GM19328 (cell line): ENCODE measurements at regions not wholly inside any gene's neighbourhood (a gene's known extent, or its start where the extent isn't known, plus 50 kb on each side); places are given as distances from the start of the nearest gene placed in this dataset.
"Not testable (repeated sequence)": the region's sequence is repeated elsewhere in the genome, so short reads cannot be mapped to it uniquely, and the experiment has no call there.

ENCODE experiments used
- ATAC-seq: cut with Tn5 transposase; IDR thresholded peaks from one replicate; pipeline ENCODE4 v1.9.1; 2021; ENCODE audit warnings: mild to moderate bottlenecking, moderate library complexity; ENCODE audit not compliant: unreplicated experiment

DNA sequence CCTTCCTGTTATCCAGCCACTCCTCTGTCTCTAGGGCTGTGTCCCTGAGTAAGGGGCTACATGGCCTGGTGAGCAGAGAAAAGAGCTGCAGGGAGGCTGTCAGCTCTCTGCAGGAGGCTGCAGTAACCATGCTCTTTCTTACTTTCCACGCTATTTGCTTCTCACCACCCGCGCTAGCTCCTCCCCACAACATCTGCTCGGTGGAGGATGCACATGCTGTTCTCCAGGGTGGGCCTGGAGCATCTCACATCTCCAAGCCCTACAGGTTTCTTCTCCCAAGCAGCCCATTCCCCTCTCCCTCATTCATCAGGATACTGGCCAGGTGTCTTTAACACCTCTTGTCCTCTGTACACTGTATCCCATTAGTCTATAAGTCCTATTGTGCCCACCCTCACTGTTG lies 103.8 kb downstream of the IER5 start:
- ATAC-seq, result no peak

DNA sequence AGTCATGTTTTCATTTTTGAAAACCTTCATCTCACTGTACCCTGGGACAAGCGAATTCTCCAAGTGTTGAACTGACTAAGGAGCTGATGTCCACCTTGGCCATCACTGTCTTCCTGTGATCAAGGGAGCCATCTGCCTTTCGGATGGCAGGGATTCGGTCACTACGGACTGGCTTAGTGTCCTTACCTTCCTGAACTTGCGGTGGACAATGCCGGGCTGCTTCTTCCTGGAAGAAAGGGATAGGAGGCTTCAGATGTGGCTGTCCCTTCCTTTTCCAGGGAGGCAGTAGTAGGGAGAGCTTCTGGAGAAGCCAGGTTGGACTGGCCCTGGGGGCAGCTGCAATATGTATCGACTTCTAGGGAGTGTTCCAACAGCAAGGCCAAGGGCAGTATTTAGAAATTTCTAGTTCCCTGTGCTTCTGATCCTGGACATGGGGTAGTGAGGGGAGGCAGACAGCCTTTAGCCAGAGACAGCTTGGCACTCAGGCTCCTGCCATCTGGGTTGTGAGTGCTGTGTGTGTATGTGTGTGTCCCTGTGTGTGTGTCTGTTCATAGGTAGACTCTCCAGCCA lies 114.6 kb downstream of the IER5 start:
- no peak for ATAC-seq

DNA sequence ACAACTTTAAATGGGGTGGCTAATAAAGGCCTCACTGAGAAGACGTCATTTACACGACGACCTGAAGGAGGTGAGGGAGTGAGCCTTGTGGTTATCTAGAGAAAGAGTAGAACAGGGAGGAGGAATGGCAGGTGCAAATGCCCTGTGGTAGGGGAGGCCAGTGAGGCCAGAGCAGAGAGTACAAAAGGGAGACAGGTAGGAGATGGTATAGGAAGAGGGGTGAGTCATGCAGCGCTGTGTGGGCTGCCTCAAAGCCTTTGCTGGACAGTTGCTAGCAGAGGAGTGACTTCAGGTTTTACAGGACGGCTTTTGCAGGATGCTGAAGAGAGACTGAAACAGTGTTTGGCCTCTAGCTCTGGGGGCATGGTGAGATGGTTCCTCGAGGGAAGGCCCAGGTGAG lies 116.0 kb downstream of the IER5 start:
- no peak for ATAC-seq

DNA sequence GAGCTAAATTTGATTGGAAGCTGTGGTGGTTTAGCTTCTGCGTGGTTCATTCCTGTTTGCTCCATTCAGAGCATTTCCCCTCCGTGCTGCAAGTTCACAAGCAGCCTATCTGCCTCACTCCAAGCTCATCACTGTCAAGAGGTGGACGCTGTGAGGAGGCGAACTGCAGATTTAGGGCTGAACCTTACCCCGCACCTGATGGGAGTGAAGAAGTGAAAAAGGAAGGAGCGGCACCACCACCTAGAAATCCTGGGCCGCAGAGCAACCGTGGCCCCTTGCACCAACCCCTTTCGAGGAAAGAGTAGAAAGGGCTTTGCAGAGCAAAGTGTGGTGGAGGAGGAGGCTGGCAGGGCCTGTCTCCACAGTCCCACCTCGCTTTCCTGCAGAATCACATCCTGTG lies 117.4 kb downstream of the IER5 start:
- no peak for ATAC-seq

DNA sequence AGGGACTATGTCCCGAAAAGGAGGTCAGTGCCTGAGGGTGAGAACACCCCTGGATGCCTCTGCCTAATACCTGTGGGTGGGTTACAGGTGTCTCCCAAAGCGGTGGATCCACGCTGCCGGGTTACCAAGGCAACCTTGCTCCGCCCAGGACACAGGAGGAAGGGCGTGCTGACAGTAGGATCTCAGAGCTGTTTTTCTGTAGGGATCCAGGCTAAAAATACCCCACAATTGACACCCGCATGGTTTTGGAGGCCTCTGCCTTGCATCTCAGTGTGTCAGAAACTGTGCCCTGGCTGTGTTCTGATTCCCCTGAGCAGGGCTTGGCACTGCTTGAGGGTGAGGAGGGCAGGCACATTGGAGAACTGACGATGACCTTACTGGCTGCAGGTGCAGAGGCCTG lies 118.0 kb downstream of the IER5 start:
- ATAC-seq, result no peak

DNA sequence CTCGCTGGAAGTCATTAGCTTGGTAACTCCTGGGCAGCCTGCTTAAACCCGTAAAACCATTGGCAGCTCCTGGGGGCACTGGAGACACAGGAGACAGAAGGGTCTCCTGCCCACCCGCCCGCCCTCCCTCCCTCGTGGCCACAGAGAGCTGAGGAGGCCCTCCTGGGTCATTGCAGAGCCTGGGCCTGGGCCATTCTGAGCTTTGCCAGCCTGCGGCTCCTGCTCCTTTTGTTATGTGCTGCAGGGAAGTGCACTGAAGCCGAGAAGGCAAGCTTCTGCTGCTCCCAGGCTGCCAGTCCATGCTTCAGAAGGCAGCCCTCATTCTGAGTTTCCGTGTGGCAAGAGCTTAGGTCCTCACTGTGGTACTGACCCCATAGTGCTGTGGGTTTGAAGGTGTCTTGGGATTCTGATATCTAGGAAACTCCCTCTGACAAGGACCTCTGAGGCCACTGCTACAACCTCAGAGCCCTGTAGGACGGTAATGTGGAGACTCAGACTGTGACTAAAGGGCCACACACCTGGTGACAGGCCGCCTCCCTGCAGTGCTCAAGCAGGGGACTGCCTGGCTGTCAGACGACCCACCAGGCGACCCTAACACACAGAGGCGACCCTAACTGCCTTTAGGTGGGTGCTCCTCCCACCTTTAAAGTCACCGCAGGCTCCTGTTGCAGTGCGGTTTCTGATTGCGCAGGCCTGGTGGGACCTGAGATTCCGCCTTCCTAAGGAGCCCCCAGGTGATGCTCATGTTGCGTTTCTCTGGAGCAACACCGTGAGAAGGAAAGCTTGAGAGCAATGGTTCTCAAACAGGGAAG lies 118.7 kb downstream of the IER5 start:
- ATAC-seq, result no peak

DNA sequence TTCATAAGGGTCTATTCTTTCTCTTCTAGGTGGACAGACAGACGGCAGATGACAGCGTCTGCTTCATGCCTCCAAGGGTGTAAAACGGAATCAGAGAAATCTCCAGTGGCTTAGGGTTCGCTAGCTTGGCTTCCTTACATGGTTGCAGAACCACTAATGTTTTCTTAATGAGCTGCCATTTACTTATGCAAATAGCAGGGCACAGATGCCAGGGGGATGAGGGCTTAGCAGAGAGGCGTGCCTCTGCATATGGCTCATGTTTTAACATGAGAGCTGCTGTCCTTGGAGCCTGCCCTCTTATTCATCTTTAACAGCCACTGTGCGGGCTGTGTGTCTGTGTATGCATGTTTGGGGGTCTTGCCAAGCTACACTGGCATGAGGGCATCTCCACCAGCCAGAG lies 119.6 kb downstream of the IER5 start:
- ATAC-seq, result no peak

DNA sequence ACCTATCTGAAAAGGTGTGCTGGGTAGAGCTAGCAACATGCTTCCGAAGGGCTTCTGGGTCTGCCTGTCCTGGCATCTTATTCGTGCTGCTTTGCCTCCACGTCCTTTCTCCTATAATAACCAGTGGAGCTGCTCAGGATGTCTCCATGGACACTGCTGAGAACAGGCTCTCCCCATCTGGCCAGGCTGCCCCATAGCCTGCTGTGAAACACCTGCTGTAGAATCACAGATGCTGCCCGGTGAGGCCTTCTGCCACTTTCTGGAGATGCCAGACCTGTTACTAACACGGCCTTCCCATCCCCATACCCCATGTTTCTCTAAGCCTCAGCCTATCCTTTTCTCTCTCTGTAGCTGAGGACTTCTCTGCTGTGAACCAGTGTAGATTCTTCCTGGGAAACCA lies 120.5 kb downstream of the IER5 start:
- no peak for ATAC-seq

DNA sequence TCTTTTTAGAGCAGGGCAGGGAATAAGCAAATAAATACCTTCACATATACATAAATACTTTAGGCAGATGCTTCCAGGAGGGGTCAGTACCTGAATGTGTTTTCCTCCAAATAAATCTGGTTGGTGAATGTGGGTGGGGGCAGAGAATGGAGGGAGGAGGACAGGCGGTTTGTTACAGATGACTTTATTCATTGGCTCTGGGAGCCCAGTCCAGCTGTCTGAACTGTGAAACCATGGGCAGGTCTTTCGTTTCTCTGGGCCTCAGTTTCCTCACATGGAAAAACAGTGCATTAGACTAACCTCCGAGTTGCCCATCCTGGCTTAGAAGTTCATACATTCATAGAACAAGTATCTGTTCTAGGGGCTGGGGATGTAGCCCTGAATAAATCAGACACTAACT lies 124.6 kb downstream of the IER5 start:
- ATAC-seq, result no peak

DNA sequence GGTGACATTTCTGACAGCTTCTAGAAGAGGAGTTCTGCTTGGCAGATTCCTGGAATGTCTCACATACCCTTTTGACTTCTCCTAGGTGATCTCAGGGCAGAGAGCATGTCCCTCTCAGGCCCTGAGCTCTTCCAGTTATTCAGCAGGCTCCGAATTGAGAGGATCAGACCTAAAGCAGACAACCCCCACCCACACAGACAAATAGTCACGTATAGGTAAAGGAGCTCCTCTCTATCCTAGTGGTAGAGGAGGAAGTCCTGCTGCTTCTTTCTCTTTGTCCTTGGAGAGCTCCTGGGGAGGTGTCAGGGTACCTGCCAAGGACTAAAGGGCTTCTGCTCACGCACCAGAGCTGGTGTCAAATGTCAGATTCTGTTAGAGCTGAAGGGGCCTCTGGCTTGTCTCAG lies 128.1 kb downstream of the IER5 start:
- no peak for ATAC-seq

DNA sequence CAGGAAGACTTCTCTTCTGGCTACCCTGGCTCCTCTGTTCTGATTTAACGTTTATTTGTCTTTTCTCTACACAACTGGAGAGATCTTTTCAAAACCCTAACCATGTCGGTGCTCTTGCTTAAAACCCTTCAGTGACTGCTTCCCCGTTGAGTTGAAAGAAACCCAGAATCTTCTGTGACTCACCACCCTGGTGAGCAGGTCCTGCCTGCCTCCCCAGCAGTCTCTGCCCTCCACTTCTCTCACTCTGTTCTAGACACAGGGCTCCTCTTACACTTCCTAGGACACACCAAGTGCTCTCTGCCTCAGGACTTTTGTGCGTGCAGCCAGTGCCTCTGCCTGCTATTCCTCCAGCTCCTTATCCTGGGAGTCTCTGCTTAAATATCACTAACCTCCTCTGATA lies 131.4 kb downstream of the IER5 start:
- no peak for ATAC-seq

DNA sequence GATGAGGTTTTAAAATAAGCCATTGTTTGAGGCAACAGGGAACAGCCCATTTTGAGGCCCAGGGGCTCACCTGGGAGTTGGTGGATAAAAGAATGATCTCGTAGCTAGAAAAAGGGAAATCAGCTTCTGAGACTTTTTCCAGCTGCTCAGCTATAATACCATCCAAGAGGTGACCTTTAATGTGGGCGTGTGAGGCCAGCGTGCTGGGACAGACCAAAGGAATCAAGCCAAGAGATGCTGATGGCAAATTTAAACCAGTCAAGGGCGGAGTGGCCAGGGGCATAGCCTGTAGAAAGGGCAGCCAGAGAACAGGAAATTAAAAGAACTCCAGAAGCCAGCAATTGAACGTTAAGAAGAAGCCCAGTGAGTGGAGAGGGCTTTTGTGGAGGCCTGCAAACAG lies 132.6 kb downstream of the IER5 start:
- ATAC-seq, result no peak

DNA sequence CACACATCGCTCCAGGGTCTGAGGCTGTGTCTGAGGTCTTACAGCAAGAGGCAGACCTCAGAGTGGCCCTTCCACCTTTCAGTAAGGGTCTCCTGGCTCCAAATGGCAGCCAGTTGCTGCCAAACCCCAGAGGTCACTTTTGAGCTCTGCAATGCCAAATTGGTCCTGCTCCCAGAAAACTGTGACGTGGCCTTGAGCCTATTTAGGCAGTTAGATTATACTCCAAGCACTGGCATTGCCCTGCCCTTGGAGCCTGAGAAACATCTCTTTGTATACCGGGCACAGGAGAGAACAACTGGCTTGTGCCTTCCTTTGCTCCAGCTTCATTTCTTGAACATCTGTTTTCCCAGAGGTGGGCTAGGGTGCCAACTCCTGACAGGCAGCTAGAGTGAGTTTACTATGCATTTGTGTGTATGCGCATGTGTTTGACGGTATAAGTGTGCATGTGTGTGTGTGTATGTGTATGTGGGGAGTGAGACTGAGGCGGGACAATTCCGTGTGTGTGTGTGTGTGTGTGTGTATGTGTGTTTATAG lies 134.5 kb downstream of the IER5 start:
- no peak for ATAC-seq

DNA sequence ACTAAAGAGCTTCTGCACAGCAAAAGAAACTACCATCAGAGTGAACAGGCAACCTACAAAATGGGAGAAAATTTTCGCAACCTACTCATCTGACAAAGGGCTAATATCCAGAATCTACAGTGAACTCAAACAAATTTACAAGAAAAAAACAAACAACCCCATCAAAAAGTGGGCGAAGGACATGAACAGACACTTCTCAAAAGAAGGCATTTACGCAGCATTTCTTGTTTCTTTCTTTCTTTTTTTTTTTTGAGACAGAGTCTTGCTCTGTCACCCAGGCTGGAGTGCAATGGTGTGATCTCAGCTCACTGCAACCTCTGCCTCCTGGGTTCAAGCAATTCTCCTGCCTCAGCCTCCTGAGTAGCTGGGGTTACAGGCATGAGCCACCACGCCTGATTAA lies 138.2 kb downstream of the IER5 start:
- ATAC-seq, result not testable (repeated sequence)

DNA sequence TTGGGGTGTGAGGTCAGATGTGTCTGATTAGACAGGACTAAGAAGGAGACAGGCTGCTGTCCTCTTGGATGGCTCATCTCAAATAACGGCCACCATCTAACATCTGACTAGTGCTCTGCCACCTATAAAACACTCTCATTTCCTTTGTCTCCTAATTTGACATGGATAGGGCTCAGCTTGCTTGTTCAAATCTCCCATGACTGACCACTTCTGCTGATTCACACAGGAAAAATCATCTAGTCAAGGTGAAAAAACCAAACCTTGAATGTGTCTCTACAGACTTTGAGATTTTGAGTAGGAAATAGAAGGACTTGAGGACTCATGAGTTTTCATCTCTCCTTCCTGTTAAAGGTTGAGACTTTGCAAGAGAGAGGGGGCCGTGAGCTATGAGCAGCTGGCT lies 150.6 kb downstream of the IER5 start:
- no peak for ATAC-seq

DNA sequence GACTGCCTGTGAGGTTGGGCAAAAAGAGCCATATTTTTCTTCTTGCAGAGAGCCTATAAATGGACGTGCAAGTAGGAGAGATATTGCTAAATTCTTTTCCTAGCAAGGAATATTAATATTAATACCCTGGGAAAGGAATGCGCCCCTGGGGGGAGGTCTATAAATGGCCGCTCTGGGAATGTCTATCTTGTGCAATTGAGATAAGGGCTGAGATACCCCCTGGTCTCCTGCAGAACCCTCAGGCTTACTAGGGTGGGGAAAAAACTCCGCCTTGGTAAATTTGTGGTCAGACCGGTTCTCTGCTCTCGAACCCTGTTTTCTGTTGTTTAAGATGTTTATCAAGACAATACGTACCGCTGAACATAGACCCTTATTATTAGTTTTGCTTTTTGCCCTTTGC lies 157.8 kb downstream of the IER5 start:
- not testable (repeated sequence) for ATAC-seq

DNA sequence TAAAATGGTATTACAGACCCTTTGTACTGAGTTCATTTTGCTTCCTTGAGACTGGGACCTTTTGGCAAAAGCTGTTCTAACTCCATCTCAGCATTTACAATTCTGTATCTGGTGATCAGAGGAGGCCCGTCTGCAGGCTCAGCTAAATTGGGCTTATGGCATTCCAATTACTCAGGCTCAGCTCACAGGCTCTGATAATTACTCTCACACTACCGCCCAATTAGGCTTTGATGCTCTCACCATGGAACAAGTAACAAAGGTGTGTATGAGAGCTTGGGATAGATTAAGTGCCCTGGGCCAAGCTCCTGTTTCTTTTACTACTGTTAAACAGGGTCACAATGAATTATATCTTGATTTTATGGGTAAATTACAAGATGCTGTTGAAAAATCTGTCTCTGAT lies 159.9 kb downstream of the IER5 start:
- ATAC-seq, result not testable (repeated sequence)

DNA sequence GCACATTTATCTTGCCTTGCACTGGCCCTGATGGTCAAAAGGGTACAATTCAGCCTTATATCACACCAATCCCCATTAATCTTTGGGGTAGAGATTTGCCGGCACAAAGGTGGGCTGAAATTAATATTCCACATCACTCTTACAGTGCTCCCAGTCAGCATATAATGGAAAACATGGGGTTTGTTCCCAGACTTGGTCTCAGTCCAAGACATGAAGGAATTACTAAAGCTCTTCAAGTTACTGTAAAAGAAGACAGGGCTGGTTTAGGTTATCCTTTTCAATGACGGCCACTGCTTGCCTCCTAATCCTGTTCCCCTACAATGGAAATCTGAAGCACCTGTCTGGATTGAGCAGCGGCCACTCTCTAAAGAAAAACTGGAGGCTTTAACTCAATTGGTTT lies 160.7 kb downstream of the IER5 start:
- ATAC-seq, result no peak

DNA sequence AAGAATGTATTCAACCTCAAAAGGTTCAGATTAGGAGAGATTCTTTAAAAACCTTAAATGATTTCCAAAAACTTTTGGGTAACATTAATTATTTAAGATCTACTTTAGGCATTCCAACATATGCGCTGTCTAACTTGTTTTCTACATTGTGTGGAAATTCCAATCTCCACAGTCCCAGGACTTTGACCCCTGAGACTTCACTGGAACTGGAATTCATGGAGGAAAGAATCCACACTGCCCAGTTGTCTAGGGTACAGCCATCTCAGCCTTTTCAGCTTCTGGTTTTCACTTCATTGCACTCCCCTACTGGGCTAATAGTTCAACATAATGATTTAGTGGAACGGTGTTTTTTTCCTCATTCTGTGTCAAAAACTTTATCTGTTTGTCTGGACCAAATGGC lies 161.5 kb downstream of the IER5 start:
- no peak for ATAC-seq

DNA sequence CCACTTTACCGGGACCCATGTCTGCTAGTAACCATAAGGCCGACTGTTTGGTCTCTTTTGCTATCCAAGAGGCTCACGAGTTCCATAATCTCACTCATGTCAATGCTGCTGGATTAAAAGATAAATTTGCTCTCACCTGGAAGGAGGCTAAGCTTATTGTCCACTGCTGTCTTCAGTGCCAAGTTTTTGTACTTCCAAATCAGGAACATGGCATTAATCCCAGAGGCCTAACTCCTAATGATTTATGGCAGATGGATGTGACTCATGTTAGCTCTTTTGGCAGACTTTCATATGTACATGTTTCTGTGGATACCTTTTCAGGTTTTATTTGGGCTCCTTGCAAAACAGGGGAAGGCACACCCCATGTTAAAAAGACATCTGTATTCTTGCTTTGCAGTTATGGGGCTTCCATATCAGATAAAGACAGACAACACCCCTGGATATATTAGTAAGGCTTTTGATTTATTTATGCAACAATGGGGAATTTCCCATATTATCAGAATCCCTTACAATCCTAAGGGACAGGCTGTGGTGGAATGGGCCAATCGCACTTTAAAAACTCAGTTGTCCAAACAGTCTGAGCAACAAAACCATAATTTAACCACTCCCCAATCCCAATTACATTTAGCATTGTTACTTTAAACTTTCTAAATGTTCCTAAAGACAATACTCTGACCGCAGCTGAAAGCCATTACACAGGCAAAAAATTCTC lies 162.7 kb downstream of the IER5 start:
- no peak for ATAC-seq

DNA sequence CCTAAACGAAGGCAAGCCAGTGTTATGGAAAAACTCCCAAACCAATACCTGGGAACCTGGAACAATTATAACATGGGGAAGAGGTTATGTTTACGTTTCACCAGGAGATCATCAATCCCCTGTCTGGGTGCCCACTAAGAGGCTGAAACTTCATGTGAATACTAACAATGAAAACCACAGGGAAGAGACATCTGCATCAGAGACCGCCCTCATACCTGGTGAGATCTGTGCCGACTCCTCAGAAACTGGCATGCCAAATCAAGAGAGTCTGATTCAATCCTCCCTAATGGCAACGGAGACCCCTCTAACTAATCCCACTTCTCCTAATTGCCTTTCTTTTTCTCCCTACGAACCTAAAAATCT lies 163.2 kb downstream of the IER5 start:
- ATAC-seq, result no peak

DNA sequence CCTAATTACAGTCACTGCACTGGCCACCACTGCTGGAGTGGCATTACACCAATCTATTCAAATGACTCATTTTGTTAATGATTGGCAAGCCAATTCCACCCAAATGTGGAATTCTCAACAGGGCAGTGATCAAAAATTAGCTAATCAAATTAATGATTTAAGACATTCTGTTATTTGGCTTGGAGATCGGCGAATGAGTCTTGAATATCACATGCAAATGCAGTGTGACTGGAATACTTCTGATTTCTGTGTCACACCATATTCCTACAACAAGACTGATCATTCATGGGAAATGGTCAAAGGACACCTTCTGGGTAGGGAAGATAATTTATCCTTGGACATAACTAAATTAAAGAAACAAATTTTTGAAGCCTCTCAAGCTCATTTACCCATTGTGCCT lies 165.1 kb downstream of the IER5 start:
- not testable (repeated sequence) for ATAC-seq
